Right ventricle myocardium inferior (tissue), 1 donor: ENCODE measurements at regions not wholly inside any gene's neighbourhood (a gene's known extent, or its start where the extent isn't known, plus 50 kb on each side); places are given as distances from the start of the nearest gene placed in this dataset.
A peak's percentile ranks its signal among the peaks of the same experiment; 100 is the strongest.
"Not testable (repeated sequence)": the region's sequence is repeated elsewhere in the genome, so short reads cannot be mapped to it uniquely, and the experiment has no call there.

ENCODE experiments used
- ATAC-seq: fragments of 200-7000 bp; cut with Tn5 transposase; one replicate; pipeline ENCODE4 v1.9.1; 2020; ENCODE audit warnings: mild to moderate bottlenecking, moderate library complexity
- DNase-seq: peaks from one replicate; pipeline ENCODE4 v3.0.0; 2021; ENCODE audit errors: missing footprints
- intact Hi-C: fragments of 100-400 bp; cut with DNase I; formaldehyde crosslinking; loops from one replicate; pipeline ENCODE4 v1.11.0; 2022
- donor health status: DM: no; HTN: yes; CAD: no; lungs with severe emphysema.

DNA sequence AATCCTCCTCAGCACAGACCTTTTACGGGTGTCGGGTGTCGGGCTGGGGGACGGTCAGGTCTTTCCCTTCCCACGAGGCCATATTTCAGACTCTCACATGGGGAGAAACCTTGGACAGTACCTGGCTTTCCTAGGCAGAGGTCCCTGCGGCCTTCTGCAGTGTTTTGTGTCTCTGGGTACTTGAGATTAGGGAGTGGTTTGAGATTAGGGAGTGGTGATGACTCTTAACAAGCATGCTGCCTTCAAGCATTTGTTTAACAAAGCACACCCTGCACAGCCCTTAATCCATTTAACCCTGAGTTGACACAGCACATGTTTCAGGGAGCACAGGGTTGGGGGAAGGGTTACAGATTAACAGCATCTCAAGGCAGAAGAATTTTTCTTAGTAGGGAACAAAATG, 113.0 kb upstream of the ZNF92 start:
- DNase-seq, intact Hi-C loops, ATAC-seq: not testable (repeated sequence)

DNA sequence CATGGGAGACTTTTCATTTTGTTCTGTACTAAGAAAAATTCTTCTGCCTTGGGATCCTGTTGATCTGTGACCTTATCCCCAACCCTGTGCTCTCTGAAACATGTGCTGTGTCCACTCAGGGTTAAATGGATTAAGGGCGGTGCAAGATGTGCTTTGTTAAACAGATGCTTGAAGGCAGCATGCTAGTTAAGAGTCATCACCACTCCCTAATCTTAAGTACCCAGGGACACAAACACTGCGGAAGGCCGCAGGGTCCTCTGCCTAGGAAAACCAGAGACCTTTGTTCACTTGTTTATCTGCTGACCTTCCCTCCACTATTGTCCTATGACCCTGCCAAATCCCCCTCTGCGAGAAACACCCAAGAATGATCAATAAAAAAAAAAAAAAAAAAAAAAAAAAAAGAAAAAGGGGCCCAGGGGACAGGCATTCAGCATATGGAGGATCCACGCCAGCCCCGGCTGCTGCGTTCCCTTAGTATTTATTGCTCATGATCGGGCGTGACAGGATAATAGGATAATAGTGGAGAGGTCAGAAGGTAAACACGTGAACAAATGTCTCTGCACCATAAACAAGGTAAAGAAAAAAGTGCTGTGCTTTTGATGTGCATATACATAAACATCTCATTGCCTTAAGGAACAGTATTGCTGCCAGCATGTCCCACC, 113.7 kb upstream of the ZNF92 start:
- ATAC-seq, intact Hi-C loops: not testable (repeated sequence)

GRCh38 chr7:65254061-65254460, 119.6 kb upstream of the ZNF92 start:
- intact Hi-C loops = no loop called here
- ATAC-seq = no peak
- no peak for DNase-seq

More for the DNA sequence above, 113.7 kb upstream of the ZNF92 start:
- DNase-seq = not testable (repeated sequence)

- DNase-seq = no peak
- peak; percentile 77 for ATAC-seq
- intact Hi-C loops = no loop called here
These were observed 121.6 kb upstream of the ZNF92 start for GRCh38 chr7:65251851-65252620.

DNA sequence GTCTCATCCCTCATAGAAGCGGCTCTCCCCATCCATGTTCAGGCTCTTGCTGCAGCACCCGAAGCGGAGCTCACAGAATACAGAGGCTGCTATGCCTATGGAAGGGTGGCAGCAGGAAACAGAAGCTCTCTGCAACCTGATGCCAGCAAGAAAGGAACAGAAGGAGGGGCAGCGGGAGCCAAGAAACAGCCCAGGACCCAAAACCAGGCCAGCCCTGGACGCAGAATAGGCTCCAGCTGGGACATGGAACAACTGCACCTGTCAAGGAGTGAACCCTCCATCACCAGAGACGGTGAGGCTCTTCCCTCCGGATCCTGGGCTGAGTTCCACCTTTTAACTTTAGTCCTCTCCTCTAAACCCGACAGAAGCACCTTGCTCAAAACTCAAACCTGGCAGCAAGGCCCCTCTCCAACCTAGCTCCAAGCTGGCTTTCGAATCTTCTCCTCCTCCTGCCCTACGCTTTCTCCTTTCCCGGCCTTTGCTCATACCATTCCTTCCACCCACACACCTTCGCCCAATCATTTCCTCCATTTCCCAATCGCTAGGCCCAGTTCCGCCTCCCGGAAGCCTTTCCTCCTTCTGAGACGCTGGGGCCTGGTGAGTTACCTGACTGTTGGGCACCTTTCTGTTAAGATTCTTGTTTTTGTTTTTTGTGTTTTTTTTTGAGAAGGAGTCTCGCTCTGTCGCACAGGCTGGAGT, 122.8 kb upstream of the ZNF92 start:
- no peak for DNase-seq
- intact Hi-C loops = no loop called here

DNA sequence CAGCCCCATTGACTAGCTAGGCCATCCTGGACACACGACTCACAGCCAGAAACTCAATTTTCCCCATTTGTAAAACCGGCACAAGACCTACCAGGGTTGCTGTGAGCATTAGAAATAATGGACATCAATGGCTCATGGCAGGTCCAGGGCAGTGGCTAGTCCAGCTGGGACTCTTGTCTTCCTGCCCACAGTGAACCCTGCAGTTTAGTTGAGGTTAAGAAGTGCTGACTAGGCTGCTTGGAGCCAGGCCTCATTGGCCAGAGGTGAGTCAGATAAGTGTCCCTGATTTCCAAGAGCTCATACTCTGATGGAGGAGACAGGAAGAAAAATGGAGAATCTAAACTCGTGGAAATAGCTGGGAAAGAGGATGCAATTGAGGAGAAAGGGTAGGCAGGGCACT, 123.4 kb upstream of the ZNF92 start:
- no peak for ATAC-seq
- no peak for DNase-seq
- intact Hi-C loops = no loop called here

More for the DNA sequence above, 122.8 kb upstream of the ZNF92 start:
- no peak for ATAC-seq

GRCh38 chr7:65247491-65247890, 126.2 kb upstream of the ZNF92 start:
- intact Hi-C loops = no loop called here
- ATAC-seq = no peak
- DNase-seq = no peak

GRCh38 chr7:65239707-65240352, 133.8 kb upstream of the ZNF92 start:
- intact Hi-C loops = no loop called here
- DNase-seq (peak; percentile 66), ATAC-seq (peak; percentile 82)

DNA sequence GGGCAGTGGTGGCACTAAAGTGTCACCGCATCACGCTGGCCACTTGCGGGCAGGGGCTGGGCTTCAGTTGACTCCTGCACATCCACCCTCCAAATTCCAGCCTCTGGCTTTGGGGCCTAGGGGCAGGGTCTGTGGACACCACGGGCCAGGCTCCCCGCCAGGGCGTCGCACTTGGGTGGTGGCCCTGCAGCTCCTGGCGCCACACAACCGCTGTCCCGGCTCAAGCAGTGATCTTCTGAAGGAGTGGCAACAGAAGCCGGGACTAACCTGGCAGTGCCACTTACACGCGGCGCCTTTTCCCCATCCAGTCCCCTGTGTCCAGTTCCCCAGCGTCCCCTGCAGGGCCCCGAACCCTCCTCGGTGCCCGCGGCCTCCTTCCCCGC, 134.3 kb upstream of the ZNF92 start:
- DNase-seq (peak; percentile 71), ATAC-seq (no peak)
- intact Hi-C loops = no loop called here

GRCh38 chr7:65238785-65239184, 134.9 kb upstream of the ZNF92 start:
- intact Hi-C loops = no loop called here
- DNase-seq = no peak
- no peak for ATAC-seq

DNA sequence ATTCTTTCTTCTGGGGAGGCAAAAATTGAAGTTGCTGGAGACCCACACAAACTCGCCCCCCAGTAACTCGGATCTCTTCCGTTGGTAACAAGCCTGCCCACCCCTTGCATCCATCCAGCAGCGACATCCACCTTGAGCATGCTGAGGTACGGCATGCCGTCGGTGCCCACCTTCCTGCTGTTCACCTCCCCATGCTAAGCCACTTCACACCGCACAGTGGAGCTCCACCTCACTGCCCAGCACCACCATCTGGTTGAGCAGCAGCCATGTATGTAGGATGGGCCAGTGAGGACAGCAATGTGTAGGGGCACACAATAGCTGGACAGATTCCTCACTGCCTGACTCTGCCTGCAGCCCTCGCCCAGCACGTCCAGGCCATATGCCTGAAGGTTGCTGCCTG, 138.1 kb upstream of the ZNF92 start:
- ATAC-seq (no peak), DNase-seq (peak; percentile 43)
- intact Hi-C loops = no loop called here

DNA sequence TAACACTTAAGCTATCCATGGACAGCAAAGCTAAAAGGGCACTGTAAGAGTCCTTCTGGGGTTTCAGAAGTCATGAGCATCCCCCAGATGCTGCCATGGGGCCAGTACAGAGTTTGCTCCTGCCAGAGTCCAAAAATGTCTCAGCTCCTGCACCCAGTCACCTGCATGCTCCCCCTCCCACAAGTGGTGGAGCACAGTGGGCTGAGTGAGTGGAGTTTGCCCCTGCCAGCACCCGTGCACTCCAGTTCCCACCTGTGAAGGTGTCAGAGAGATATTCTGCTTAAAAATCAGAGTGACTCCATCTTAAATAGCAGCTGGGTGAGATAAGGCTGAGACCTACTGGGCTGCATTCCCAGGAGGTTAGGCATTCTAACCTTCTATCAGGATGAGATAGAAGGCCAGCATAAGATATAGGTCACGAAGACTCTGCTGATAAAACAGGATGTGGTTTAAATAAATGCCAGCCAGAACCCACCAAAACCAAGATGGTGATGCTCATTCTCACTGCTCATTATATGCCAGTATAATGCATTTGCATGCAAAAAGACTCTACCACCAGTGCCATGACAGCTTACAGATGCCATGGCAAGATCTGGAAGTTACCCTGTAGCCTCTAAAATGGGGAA, 140.1 kb upstream of the ZNF92 start:
- intact Hi-C loops = no loop called here
- ATAC-seq = no peak
- no peak for DNase-seq

DNA sequence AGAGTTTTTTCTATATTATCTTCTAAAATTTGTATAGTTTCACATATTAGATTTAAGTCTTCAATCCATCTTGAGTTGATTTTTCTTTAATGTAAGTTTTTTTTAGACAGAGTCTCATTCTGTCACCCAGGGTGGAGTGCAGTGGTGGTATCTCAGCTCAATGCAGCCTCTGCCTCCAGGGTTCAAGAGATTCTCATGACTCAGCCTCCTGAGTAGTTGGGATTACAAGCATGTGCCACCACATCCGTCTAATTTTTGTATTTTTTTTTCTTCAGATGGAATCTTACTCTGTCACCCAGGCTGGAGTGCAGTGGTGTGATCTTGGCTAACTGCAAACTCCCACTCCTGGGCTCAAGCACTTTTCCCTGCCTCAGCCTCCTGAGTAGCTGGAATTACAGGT, 143.4 kb upstream of the ZNF92 start:
- DNase-seq = no peak
- intact Hi-C loops = no loop called here
- ATAC-seq = no peak

DNA sequence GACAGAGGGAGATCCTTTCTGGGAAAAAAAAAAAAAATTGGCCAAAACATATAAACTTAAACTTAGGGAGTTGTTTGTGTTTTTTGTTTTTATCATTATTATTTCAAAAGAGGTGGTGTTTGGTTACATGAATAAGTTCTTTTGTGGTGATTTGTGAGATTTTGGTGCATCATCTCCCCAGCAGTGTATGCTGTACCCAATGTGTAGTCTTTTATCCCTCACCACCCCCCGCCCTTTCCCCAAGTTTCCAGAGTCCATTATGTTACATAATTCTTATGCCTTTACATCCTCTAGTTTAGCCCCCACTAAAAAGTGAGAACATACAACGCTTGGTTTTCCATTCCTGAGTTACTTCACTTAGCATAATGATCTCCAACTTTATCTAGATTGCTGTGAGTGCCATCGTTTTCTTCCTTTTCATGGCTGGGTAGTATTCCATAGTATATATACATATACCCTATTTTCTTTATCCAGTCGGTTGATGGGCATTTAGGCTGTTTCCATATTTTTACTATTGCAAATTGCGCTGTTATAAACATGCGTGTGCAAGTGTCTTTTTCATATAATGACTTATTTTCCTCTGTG, 148.1 kb upstream of the ZNF92 start:
- no peak for DNase-seq
- ATAC-seq = no peak
- intact Hi-C loops = no loop called here

GRCh38 chr7:65222655-65223054, 151.0 kb upstream of the ZNF92 start:
- intact Hi-C loops = no loop called here
- no peak for DNase-seq
- no peak for ATAC-seq

- intact Hi-C loops = no loop called here
- no peak for ATAC-seq
- DNase-seq = no peak
These were observed 152.0 kb upstream of the ZNF92 start for GRCh38 chr7:65221683-65222082.

DNA sequence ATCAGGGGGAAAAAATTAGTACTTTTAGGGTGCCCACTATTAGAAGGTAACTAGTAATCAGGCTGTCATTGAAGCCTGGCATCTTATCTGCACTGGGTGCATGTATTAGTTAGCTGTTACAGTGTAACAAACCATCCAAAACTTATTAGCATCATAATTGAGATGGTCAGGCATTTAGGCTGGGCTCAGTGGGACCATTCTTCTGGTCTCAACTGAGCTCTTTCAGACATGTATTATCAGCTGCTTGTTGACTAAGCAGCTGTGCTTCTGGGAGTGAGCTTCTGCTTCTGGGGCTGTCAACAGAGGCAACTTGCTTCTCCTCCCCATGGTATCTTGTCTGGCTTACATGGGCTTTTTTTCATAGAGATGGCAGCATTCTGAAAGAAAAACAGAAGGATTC, 154.0 kb upstream of the ZNF92 start:
- intact Hi-C loops = no loop called here
- no peak for DNase-seq
- ATAC-seq = no peak

- DNase-seq = peak; percentile 70
- ATAC-seq = no peak
- intact Hi-C loops = loop anchor here (2.0 kb wide), 1 partner anchor 90 kb away; no protein-coding TSS in a partner anchor
These were observed 157.2 kb upstream of the ZNF92 start for GRCh38 chr7:65216469-65216868.

DNA sequence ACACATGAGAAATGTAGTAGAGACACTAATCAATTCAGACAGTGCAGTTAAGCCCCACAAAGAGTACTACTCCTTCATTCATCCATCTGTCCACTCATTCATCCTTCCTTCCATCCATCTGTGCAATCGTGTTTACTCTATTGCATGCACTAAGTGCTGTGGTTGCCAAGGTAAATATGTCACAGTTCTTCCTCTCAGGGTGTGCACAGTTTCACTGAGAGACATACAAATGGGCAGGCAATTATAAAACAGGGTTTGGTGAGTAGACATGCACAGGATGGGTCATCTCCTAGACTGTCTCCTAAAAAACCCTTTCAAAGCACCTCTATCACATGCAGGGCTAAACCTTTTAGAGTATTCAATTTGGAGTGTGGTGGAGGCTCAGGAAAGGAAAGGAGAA, 160.4 kb upstream of the ZNF92 start:
- DNase-seq, intact Hi-C loops, ATAC-seq: not testable (repeated sequence)
